Activated effector memory CD4-positive, alpha-beta T cell treated with Interleukin-2 at 50 U/mL for 16 hours (primary cell): ENCODE measurements at regions not wholly inside any gene's neighbourhood (a gene's known extent, or its start where the extent isn't known, plus 50 kb on each side); places are given as distances from the start of the nearest gene placed in this dataset.

Experiments
- DNase-seq: peaks from one replicate; pipeline ENCODE4 v3.0.0-alpha.2; 2020

GRCh38 chr17:6941989-6942388, 53.9 kb upstream of the ALOX12 start:
- DNase-seq, result no peak

GRCh38 chr17:6943406-6943805, 52.4 kb upstream of the ALOX12 start:
- DNase-seq, result no peak
